HL-60 (cell line): ENCODE measurements at regions not wholly inside any gene's neighbourhood (a gene's known extent, or its start where the extent isn't known, plus 50 kb on each side); places are given as distances from the start of the nearest gene placed in this dataset.

Experiments used
- DNase-seq, 2 experiments: peaks; one replicate each; pipeline ENCODE4 v3.0.0-alpha.2; 2010 to 2020; ENCODE audit warnings: low read depth in 1 of 2, low spot score in 1 of 2
- H3K27ac ChIP-seq: fragments of 250-450 bp; sonication (Bioruptor Pico); replicated peaks from 2 replicates; pipeline ENCODE4 v1.5.1; 2020; ENCODE audit warnings: mild to moderate bottlenecking, moderate library complexity
- H3K27me3 ChIP-seq: fragments of 250-450 bp; sonication (Bioruptor Pico); 2 replicates; pipeline ENCODE4 v1.5.1; 2021; ENCODE audit warnings: mild to moderate bottlenecking, moderate library complexity; ENCODE audit not compliant: insufficient read depth, poor library complexity, severe bottlenecking
- H3K4me3 ChIP-seq: replicated peaks from 2 replicates; pipeline ENCODE4 v1.5.1; 2011; ENCODE audit warnings: mild to moderate bottlenecking, control low read depth, low read length; ENCODE audit not compliant: insufficient read depth
- CTCF ChIP-seq: IDR thresholded peaks from one replicate; pipeline ENCODE4 v1.5.1; 2011; ENCODE audit warnings: low read length, control low read depth, inconsistent platforms; ENCODE audit not compliant: insufficient read depth
- GABPA ChIP-seq: IDR thresholded peaks from 2 replicates; pipeline ENCODE4 v1.6.1; 2012; ENCODE audit warnings: low read depth
- POLR2AphosphoS5 ChIP-seq: IDR thresholded peaks from 2 replicates; pipeline ENCODE4 v1.6.1; 2012; ENCODE audit warnings: low read depth
- REST ChIP-seq: IDR thresholded peaks from 2 replicates; pipeline ENCODE4 v1.6.1; 2012; ENCODE audit warnings: low read depth; ENCODE audit not compliant: insufficient replicate concordance
- SPI1 ChIP-seq: IDR thresholded peaks from 2 replicates; pipeline ENCODE4 v1.6.1; 2012; ENCODE audit warnings: low read depth, mild to moderate bottlenecking, borderline replicate concordance

- H3K4me3 ChIP-seq, result no peak overlapping the region
- H3K27ac ChIP-seq, result no peak overlapping the region
- no peaks in the 10 kb centered on the region for H3K27me3 ChIP-seq
- no peak for DNase-seq
- no peak for TF ChIP-seq SPI1
- TF ChIP-seq POLR2AphosphoS5, result no peak
- no peak for TF ChIP-seq REST
- no peak for TF ChIP-seq CTCF
- no peak for TF ChIP-seq GABPA
Observed at GRCh38 chr1:209086486-209087192, 496.9 kb upstream of the CAMK1G start.

GRCh38 chr1:209094384-209094783 lies 489.1 kb upstream of the CAMK1G start:
- Histone ChIP-seq H3K27ac (no peak overlapping the region), H3K4me3 (no peak overlapping the region), H3K27me3 (no peaks in the 10 kb centered on the region)
- no peak for DNase-seq
- no peak for TF ChIP-seq POLR2AphosphoS5
- TF ChIP-seq GABPA, result no peak
- no peak for TF ChIP-seq REST
- TF ChIP-seq CTCF, result no peak
- TF ChIP-seq SPI1, result no peak

GRCh38 chr1:209095627-209096595 lies 487.6 kb upstream of the CAMK1G start:
- no peaks in the 10 kb centered on the region for H3K27me3 ChIP-seq
- TF ChIP-seq REST (no peak), SPI1 (no peak), CTCF (no peak), GABPA (no peak), POLR2AphosphoS5 (no peak)
- H3K27ac ChIP-seq, result no peak overlapping the region
- H3K4me3 ChIP-seq, result no peak overlapping the region
- no peak for DNase-seq
